HG03469 (cell line): ENCODE measurements at regions not wholly inside any gene's neighbourhood (a gene's known extent, or its start where the extent isn't known, plus 50 kb on each side); places are given as distances from the start of the nearest gene placed in this dataset.

Experiments used
- ATAC-seq: cut with Tn5 transposase; IDR thresholded peaks from one replicate; pipeline ENCODE4 v1.9.1; 2021; ENCODE audit warnings: mild to moderate bottlenecking, moderate library complexity, moderate number of reproducible peaks; ENCODE audit not compliant: unreplicated experiment

- no peak for ATAC-seq
Measured at GRCh38 chr11:15793043-15793996, 563.0 kb downstream of the SOX6 start.

GRCh38 chr11:15794361-15795150, 561.8 kb downstream of the SOX6 start:
- ATAC-seq = no peak

- ATAC-seq = no peak
Measured at GRCh38 chr11:15795378-15795777, 561.0 kb downstream of the SOX6 start.

GRCh38 chr11:15800111-15800800, 556.1 kb downstream of the SOX6 start:
- no peak for ATAC-seq

GRCh38 chr11:15801126-15801525, 555.2 kb downstream of the SOX6 start:
- no peak for ATAC-seq

GRCh38 chr11:15801616-15802015, 554.7 kb downstream of the SOX6 start:
- no peak for ATAC-seq

GRCh38 chr11:15805726-15806125, 550.6 kb downstream of the SOX6 start:
- no peak for ATAC-seq

GRCh38 chr11:15806217-15806616, 550.1 kb downstream of the SOX6 start:
- ATAC-seq = no peak

GRCh38 chr11:15807827-15808226, 548.5 kb downstream of the SOX6 start:
- no peak for ATAC-seq

GRCh38 chr11:15810082-15810481, 546.3 kb downstream of the SOX6 start:
- no peak for ATAC-seq

- ATAC-seq = no peak
Measured at GRCh38 chr11:15810525-15810924, 545.8 kb downstream of the SOX6 start.

GRCh38 chr11:15815246-15816195, 540.8 kb downstream of the SOX6 start:
- no peak for ATAC-seq

- ATAC-seq = no peak
Measured at GRCh38 chr11:15816260-15816871, 540.0 kb downstream of the SOX6 start.

GRCh38 chr11:15817001-15817400, 539.3 kb downstream of the SOX6 start:
- no peak for ATAC-seq

GRCh38 chr11:15818132-15818842, 538.1 kb downstream of the SOX6 start:
- no peak for ATAC-seq

GRCh38 chr11:15819679-15820286, 536.6 kb downstream of the SOX6 start:
- peak; percentile 95 for ATAC-seq

GRCh38 chr11:15821451-15821850, 534.9 kb downstream of the SOX6 start:
- no peak for ATAC-seq

GRCh38 chr11:15824060-15824459, 532.3 kb downstream of the SOX6 start:
- no peak for ATAC-seq
